Mesendoderm (in vitro differentiated cells): ENCODE measurements at regions not wholly inside any gene's neighbourhood (a gene's known extent, or its start where the extent isn't known, plus 50 kb on each side); places are given as distances from the start of the nearest gene placed in this dataset.
A peak's percentile ranks its signal among the peaks of the same experiment; 100 is the strongest.

Experiments used
- DNase-seq: peaks from one replicate; pipeline ENCODE4 v3.0.0; 2013
- H2AK5ac ChIP-seq: 2 replicates; pipeline ENCODE4 v1.6.1; 2013; ENCODE audit warnings: low read length, inconsistent platforms
- H2BK120ac ChIP-seq: 2 replicates; pipeline ENCODE4 v1.6.1; 2013; ENCODE audit warnings: low read depth, mild to moderate bottlenecking, low read length, moderate library complexity, mixed read lengths
- H2BK15ac ChIP-seq: replicated peaks from 2 replicates; pipeline ENCODE4 v1.6.1; 2013; ENCODE audit warnings: low read depth, mild to moderate bottlenecking, moderate library complexity
- H2BK5ac ChIP-seq: 2 replicates; pipeline ENCODE4 v1.6.1; 2013; ENCODE audit warnings: low read length, inconsistent platforms
- H3K18ac ChIP-seq: 2 replicates; pipeline ENCODE4 v1.6.1; 2013; ENCODE audit warnings: mild to moderate bottlenecking, low read length, mixed read lengths
- H3K23ac ChIP-seq: one replicate; pipeline ENCODE4 v1.6.1; 2013; ENCODE audit warnings: low read length
- H3K27ac ChIP-seq: 2 replicates; pipeline ENCODE4 v1.5.1; 2013; ENCODE audit warnings: low read depth, mild to moderate bottlenecking, inconsistent platforms, low read length, moderate library complexity
- H3K27me3 ChIP-seq: 2 replicates; pipeline ENCODE4 v1.6.1; 2013; ENCODE audit warnings: low read length, control low read depth, mild to moderate bottlenecking, inconsistent platforms; ENCODE audit not compliant: insufficient read depth, poor library complexity
- H3K36me3 ChIP-seq: 2 replicates; pipeline ENCODE4 v1.6.1; 2013; ENCODE audit warnings: low read length, inconsistent platforms; ENCODE audit not compliant: control insufficient read depth, insufficient read depth
- H3K4ac ChIP-seq: one replicate; pipeline ENCODE4 v1.6.1; 2013; ENCODE audit warnings: low read depth, mild to moderate bottlenecking, low read length, moderate library complexity
- H3K4me1 ChIP-seq: 2 replicates; pipeline ENCODE4 v1.6.1; 2013; ENCODE audit warnings: low read depth, low read length, inconsistent platforms; ENCODE audit not compliant: control insufficient read depth
- H3K4me2 ChIP-seq: 2 replicates; pipeline ENCODE4 v1.6.1; 2013; ENCODE audit warnings: low read length
- H3K4me3 ChIP-seq: 2 replicates; pipeline ENCODE4 v1.5.1; 2013; ENCODE audit warnings: mild to moderate bottlenecking, low read length
- H3K56ac ChIP-seq: one replicate; pipeline ENCODE4 v1.6.1; 2013; ENCODE audit warnings: low read length
- H3K79me1 ChIP-seq: 2 replicates; pipeline ENCODE4 v1.6.1; 2013; ENCODE audit warnings: low read length, inconsistent platforms
- H3K79me2 ChIP-seq: 2 replicates; pipeline ENCODE4 v1.6.1; 2013; ENCODE audit warnings: mild to moderate bottlenecking, low read length; ENCODE audit not compliant: control insufficient read depth, insufficient read depth
- H3K9ac ChIP-seq: 2 replicates; pipeline ENCODE4 v1.6.1; 2013; ENCODE audit warnings: low read length, inconsistent platforms
- H4K5ac ChIP-seq: one replicate; pipeline ENCODE4 v1.6.1; 2013; ENCODE audit warnings: low read length
- H4K8ac ChIP-seq: one replicate; pipeline ENCODE4 v1.6.1; 2013; ENCODE audit warnings: low read depth, mild to moderate bottlenecking, control low read depth, low read length, moderate library complexity
- WGBS: extraction: QIAGEN DNeasy Blood & Tissue Kit; methylation state at CpG from one replicate; pipeline ENCODE4 v1.1.7; 2013; ENCODE audit warnings: low lambda C conversion rate, missing lambda C conversion rate; ENCODE audit not compliant: insufficient coverage; ENCODE audit errors: extremely low coverage; 5-methylcytosine and 5-hydroxymethylcytosine counted together

DNA sequence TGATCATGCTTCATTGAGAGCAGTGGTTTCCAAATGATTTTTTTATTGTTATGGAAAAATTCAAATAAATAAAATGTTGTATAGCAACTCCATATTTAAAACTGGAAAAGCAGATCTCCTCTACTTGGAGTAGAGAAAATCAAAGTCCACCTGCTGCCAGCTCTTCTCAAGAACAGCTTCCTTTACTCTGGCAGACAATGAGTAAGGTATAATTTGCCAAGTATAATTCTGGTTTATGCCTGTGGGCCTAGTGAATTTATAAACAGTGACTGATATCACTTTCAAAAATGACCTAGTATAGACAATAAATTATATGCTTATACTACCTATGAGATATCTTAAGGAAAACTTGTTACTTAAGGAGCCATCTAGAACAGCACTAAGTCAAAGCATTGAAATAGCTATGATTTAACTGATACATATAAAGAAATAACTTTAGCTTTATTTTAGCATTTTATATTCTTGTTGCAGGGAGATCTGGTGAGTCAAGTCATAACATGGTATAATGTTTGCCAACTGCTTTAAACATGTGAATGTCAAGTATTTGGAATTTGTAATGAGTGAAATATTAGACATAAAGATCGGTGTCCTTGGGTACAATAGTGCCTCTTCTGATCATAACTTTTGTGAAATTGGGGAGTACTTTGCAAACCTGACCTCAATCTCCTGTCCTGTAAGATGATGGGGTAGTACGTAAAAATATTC lies 1389.1 kb upstream of the PIK3C3 start:
- H2AK5ac ChIP-seq, result no peak overlapping the region
- H2BK5ac ChIP-seq, result no peak overlapping the region
- H3K23ac ChIP-seq, result no peak overlapping the region
- no peak overlapping the region for H2BK15ac ChIP-seq
- H3K9ac ChIP-seq, result no peak overlapping the region
- no peak overlapping the region for H3K27ac ChIP-seq
- no peaks in the 10 kb centered on the region for H3K27me3 ChIP-seq
- DNase-seq, result no peak
- no peak overlapping the region for H2BK120ac ChIP-seq
- no peak overlapping the region for H3K18ac ChIP-seq
- H3K56ac ChIP-seq, result no peak overlapping the region
- no peak overlapping the region for H3K4me3 ChIP-seq
- no peak overlapping the region for H4K5ac ChIP-seq
- H4K8ac ChIP-seq, result no peak overlapping the region
- no peak overlapping the region for H3K4ac ChIP-seq
- H3K4me1 ChIP-seq, result no peaks in the 10 kb centered on the region
- no peaks in the 10 kb centered on the region for H3K36me3 ChIP-seq
- WGBS, result no CpG with 5 or more reads among the region's 2 CpGs
- no peaks in the 10 kb centered on the region for H3K79me1 ChIP-seq
- no peaks in the 10 kb centered on the region for H3K79me2 ChIP-seq
- no peak overlapping the region for H3K4me2 ChIP-seq

DNA sequence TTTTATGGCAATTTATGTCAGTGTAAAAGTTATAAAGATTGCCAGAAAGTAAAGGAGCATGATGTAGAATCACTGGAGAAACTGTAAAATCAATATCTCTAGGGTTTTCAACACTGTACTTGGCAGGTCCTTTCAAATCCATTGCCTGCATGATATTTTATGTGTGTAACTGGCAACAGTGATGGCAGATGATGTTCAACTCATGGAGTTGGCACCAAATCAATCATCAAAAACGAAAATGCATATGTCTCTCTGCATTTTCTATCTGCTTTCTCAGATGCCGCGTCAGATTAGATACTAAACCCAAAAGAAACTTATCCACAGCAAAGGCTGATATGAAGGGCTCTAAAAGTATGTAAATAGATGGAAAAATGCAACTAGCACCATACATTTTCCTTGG lies 1395.5 kb upstream of the PIK3C3 start:
- Histone ChIP-seq H3K18ac (no peak overlapping the region), H3K56ac (no peak overlapping the region), H3K27ac (no peak overlapping the region), H2BK5ac (no peak overlapping the region), H3K23ac (no peak overlapping the region), H2BK120ac (no peak overlapping the region), H3K4me3 (no peak overlapping the region), H2BK15ac (no peak overlapping the region), H3K9ac (no peak overlapping the region), H3K79me2 (no peaks in the 10 kb centered on the region), H3K4ac (no peak overlapping the region), H2AK5ac (no peak overlapping the region), H3K4me1 (no peaks in the 10 kb centered on the region), H3K4me2 (no peak overlapping the region), H3K36me3 (no peaks in the 10 kb centered on the region), H3K79me1 (no peaks in the 10 kb centered on the region), H3K27me3 (no peaks in the 10 kb centered on the region), H4K5ac (no peak overlapping the region), H4K8ac (no peak overlapping the region)
- DNase-seq, result no peak
- WGBS, result no CpG with 5 or more reads among the region's 3 CpGs

GRCh38 chr18:40558706-40559392 lies 1396.2 kb upstream of the PIK3C3 start:
- Histone ChIP-seq H3K56ac (no peak overlapping the region), H3K79me1 (no peaks in the 10 kb centered on the region), H4K8ac (no peak overlapping the region), H3K9ac (no peak overlapping the region), H3K4me2 (no peak overlapping the region), H3K4me1 (no peaks in the 10 kb centered on the region), H3K18ac (no peak overlapping the region), H2BK120ac (no peak overlapping the region), H3K79me2 (no peaks in the 10 kb centered on the region), H3K4ac (no peak overlapping the region), H2AK5ac (no peak overlapping the region), H3K23ac (no peak overlapping the region), H2BK5ac (no peak overlapping the region), H3K27ac (no peak overlapping the region), H2BK15ac (no peak overlapping the region), H4K5ac (no peak overlapping the region), H3K36me3 (no peaks in the 10 kb centered on the region), H3K27me3 (no peaks in the 10 kb centered on the region), H3K4me3 (no peak overlapping the region)
- DNase-seq, result no peak
- WGBS, result no CpG with 5 or more reads among the region's 5 CpGs

- Histone ChIP-seq H4K8ac (no peak overlapping the region), H4K5ac (no peak overlapping the region), H2BK120ac (no peak overlapping the region), H2AK5ac (no peak overlapping the region), H3K79me2 (no peaks in the 10 kb centered on the region), H3K27me3 (no peaks in the 10 kb centered on the region), H3K4me2 (no peak overlapping the region), H3K23ac (no peak overlapping the region), H3K79me1 (no peaks in the 10 kb centered on the region), H3K9ac (no peak overlapping the region), H2BK15ac (no peak overlapping the region), H3K4ac (no peak overlapping the region), H3K27ac (no peak overlapping the region), H3K56ac (no peak overlapping the region), H3K36me3 (no peaks in the 10 kb centered on the region), H3K4me1 (no peaks in the 10 kb centered on the region), H3K4me3 (no peak overlapping the region), H3K18ac (no peak overlapping the region), H2BK5ac (no peak overlapping the region)
- no peak for DNase-seq
- no CpG with 5 or more reads among the region's 4 CpGs for WGBS
Observed at GRCh38 chr18:40555914-40556313, 1399.1 kb upstream of the PIK3C3 start.

DNA sequence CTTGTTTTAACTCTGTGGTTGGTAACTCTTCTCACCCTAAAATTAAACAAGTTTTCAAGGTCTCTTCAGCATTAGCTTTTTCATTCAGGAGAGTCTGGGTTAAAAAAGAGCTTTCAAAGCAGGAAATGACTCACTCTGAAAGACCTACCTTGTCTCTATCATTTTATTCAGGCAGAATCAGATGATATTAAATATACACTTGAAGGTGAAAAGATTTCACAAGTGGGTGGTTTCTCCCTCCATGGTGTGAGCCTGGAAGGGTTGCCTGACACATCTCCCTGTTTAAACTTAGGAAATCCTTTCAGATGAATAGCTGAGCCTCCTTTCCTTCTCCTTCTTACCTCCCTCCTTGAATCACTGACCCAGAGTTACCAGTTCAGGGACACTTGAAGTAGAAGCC lies 1402.0 kb upstream of the PIK3C3 start:
- Histone ChIP-seq H3K27me3 (no peaks in the 10 kb centered on the region), H3K36me3 (no peaks in the 10 kb centered on the region), H2BK15ac (no peak overlapping the region), H3K27ac (no peak overlapping the region), H4K5ac (no peak overlapping the region), H2BK120ac (no peak overlapping the region), H3K4me2 (no peak overlapping the region), H2BK5ac (no peak overlapping the region), H4K8ac (peak overlapping the region; percentile 86), H3K18ac (peak overlapping the region; percentile 39), H3K9ac (no peak overlapping the region), H2AK5ac (no peak overlapping the region), H3K4me1 (no peaks in the 10 kb centered on the region), H3K79me2 (no peaks in the 10 kb centered on the region), H3K23ac (no peak overlapping the region), H3K4ac (peak overlapping the region; percentile 31), H3K79me1 (no peaks in the 10 kb centered on the region), H3K56ac (no peak overlapping the region), H3K4me3 (no peak overlapping the region)
- no peak for DNase-seq

- H2BK5ac ChIP-seq, result no peak overlapping the region
- no peak overlapping the region for H2AK5ac ChIP-seq
- H3K79me2 ChIP-seq, result no peaks in the 10 kb centered on the region
Observed at GRCh38 chr18:40546875-40547274, 1408.2 kb upstream of the PIK3C3 start.

More at GRCh38 chr18:40546875-40547274, 1408.2 kb upstream of the PIK3C3 start:
- Histone ChIP-seq H4K8ac (no peak overlapping the region), H3K9ac (no peak overlapping the region), H3K27me3 (no peaks in the 10 kb centered on the region), H3K4me3 (no peak overlapping the region), H3K79me1 (no peaks in the 10 kb centered on the region), H3K36me3 (no peaks in the 10 kb centered on the region), H3K18ac (no peak overlapping the region), H2BK120ac (no peak overlapping the region), H3K4me1 (no peaks in the 10 kb centered on the region), H3K4me2 (no peak overlapping the region), H3K56ac (no peak overlapping the region), H4K5ac (no peak overlapping the region), H3K4ac (no peak overlapping the region), H3K23ac (no peak overlapping the region), H2BK15ac (no peak overlapping the region), H3K27ac (no peak overlapping the region)
- DNase-seq, result no peak
- no CpG with 5 or more reads among the region's 3 CpGs for WGBS
